Skin of body (tissue), 1 donor: ENCODE measurements at regions not wholly inside any gene's neighbourhood (a gene's known extent, or its start where the extent isn't known, plus 50 kb on each side); places are given as distances from the start of the nearest gene placed in this dataset.

Source experiments
- DNase-seq: peaks from one replicate; lab custom pipeline; 2025; lab: John Stamatoyannopoulos, UW

DNA sequence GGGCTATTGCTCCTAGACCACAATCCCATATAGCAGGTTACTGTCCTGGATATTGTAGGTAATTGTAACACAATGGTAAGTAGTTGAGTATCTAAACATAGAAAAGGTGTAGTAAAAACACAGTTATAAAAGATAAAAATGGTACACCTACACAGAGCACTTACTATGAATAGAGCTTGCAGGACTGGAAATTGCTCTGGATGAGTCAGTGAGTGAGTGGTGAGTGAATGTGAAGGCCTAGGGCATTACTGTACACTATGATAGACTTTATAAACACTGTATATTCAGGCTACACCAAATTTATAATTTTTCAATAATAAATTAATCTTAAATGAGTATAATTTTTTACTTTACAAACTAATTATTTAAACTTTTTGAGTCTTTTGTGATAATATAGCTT is 425.7 kb downstream of the PABPC4L start:
- DNase-seq: no peak

DNA sequence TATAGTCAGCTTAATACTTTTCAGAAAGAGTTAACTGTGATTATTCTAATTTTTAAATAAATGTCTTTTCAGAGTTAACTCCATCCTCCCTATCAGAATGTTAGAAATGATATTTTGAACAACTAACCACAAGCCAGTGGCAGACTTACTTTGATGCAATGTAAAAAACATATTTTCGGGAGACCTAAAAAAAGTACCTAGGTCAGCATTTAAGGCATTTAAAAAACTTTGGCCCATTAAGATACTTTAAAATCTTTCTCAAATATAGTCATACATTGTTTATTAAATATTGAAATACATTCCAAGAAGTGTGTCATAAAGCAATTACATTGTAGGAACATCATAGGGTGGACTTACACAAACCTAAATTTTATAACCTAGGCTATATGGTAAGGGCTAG is 426.1 kb downstream of the PABPC4L start:
- no peak for DNase-seq

DNA sequence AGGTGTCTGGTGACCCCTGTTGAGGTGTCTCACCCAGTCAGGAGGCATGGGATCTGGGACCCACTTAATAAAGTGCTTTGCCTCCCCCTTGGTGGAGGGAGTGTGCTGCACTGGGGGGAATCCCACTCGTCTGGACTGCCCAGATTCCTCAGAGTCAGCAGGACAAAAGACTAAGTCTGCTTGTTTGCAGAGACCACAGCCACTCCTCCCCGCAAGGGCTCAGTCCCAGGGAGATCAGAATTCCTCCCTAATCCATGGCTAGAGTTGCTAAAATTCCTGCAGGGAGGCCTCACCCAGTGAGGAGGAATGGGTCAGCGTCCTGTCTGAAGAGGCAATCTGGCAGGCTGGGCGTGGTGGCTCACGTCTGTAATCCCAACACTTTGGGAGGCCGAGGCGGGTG is 442.2 kb downstream of the PABPC4L start:
- DNase-seq: no peak

DNA sequence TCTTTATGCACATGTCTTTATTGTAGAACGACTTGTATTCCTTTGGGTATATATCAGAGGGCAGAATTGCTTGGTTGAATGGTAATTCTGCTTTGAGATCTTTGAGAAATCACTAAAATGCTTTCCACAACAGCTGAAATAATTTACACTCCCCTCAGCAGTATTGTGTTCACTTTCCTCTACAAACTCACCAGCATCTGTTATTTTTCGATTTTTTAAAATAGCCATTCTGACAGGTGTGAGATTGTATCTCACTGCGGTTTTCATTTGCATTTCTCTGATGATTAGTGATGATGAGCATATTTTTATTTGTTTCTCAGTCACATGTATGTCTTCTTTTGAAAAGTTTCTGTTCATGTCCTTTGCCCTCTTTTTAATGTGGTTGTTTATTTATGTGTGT is 459.8 kb downstream of the PABPC4L start:
- no peak for DNase-seq

DNA sequence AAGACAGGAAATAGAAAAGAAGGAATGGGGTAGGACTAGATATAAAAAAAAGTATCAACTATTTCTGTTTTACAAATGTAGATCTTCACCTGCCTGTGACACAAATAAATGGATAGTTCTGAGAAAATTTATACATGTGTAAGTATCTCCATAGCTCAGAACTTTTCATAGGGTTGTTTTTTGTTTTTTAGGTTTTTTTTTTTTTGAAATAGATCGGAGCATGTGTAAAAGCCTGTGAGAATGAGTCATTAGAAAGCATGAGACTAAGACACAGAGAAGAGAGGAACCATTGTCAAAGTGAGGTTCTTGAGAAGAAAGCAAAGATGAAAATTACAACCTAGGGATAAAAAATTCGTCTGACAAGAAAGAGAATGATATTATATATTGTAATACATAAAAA is 481.6 kb downstream of the PABPC4L start:
- no peak for DNase-seq

DNA sequence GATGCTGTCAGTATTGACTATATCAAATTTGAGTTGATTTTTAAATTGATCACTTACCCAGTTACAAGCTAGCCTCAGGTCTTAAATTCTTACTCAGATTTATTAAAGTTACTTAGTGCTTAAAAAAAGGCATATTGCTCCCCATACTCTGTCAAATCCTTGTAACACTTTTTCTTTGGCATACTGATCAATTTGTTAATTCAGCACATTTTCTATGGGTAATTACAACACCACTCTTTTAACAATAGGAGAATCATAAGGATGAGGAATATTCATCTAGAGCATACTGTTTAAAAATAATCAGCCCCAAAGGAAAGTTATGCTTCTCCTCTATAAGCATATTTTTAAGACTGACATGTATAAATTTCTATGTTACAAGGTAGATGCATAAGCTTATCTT is 482.5 kb downstream of the PABPC4L start:
- DNase-seq: no peak

DNA sequence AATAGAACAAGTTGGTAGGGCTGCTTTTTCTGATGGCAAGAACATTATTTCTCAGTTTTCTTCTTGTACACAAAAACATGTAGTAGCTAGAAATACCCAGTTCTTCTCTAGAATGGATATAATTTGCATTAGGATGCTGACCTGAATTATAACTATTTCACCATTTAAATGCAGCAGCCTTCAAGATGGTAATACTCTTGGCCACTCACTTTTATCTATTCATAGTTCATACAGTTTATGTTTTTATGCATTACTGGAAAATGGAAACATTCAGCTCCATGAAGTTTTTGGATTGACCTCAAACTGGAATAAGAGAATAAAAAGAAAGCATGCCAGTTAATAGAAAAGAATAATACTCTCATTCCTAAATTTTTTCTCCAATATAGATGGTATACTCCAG is 487.4 kb downstream of the PABPC4L start:
- no peak for DNase-seq

DNA sequence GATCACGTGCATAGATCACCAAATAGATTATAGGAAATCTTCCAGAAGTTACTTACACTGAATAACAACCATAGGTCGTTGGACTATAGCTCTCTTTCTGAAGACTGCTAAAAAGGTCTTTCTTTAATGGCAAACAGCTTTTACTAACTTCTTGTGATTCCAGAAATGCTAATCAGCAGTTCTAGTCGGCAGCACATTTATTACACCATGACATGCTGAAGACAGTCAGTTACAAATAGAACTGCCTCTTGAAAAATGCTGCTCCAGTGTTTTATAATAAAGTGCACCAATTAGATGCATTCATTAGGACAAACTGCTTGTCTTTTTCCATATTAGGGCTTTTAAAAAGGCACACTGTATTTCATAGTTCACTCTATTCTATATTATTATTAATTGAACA is 488.2 kb downstream of the PABPC4L start:
- DNase-seq: no peak

DNA sequence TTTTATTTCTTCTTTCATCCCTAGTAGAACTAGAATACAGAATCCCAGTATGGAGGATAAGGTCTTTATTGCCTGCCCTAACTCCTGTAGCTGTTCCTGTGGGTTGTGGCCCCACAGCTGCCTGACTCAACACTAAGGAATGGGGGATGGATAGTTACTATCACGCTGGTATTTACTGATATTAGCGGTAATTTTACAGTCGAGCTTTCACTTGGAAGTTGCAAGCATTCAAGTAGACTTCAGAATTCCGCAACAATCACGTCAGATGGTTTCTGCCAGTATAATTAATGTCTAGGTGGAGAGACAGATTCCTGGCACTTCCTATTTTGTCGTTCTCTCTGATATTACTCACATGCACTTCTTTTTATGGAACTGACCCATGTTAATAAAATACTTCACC is 489.8 kb downstream of the PABPC4L start:
- no peak for DNase-seq

DNA sequence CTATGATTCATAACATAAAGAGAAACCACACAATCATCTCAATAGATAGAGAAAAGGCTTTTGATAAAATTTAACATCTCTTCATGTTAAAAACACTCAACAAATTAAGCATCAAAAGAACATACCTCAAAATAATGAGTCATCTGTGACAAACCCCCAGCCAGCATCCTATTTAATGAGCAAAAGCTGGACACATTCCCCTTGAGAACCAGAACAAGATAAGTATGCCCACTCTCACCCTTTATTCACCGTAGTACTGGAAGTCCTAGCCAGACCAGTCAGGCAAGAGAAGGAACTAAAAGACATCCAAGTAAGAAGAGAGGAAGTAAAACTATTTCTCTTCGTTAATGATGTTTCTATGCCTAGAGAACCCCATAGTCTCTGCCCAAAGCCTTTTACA is 507.2 kb downstream of the PABPC4L start:
- no peak for DNase-seq

DNA sequence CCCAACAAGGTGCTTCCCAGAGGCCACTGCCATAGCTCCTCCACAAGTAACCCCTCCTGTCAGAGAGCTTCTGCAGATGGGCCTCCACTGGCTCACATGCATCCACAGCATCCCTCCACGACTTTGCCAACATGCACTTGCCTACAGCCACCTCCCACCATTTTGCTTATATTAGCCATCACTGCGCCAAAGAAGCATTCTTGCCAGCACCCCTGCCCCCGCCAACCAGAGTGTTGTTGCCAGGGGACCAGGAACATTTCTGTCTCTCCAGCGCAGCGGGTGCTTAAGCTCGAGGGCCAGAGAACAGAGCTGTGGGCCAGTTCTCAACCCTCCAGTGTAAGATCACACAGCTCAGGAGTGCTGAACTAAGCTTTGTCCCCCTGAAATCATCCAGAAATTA is 517.6 kb downstream of the PABPC4L start:
- no peak for DNase-seq

DNA sequence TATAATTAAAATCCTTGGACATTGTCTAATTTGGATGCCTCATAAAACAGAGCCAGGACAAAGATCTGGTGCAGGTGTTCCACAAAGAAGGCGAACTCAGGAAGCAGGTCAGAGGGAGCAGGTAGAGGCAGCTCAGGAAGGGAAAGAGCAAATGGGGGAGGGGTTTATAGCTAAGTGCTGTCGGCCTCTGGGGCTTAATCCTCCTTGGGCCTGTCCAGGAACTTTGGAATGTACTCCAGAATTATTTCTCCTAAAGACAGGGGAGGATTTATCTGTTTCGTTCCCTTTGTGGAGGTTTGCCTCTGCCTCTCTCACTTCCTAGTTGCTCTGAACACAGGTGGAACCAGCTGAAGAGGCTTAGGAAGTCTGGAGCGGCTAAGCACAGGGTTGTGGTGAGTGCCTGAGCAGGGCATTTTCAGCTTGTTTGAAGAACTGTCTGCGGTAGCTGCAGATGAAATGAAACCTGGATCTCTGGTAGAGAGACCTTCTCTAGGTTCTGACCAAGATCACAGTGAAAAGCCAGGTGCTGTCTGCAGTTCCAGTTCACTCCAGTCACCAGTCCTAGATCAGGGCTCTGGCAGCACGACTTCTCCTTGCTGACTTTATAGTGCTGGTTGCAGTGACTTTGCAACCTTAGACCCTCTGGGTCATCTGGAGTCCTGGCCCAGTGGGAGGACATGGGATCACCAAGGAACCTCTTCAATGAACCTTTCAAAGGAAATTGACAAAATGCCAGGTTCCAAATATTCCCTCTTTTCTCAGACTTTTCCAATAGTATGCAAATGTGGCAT is 519.2 kb downstream of the PCDH10 start:
- DNase-seq: no peak

DNA sequence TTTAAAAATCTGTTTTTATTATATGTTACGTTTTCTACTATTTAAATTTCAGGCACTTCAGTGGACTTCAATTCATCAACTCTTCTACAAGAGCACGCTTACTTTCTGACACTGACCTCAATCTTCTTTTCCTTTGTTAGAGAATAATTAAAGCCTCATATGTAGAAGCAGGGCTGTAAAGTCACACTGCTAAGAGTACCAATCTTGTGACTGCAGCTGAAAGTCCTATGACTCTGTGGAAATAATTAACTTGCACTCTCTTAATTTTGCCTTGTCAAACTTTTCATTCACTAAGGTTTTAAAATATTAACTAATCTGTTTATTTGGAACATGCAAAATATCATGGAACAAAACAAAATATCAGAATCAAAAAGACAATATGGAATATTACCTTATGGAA is 498.1 kb downstream of the PCDH10 start:
- no peak for DNase-seq

DNA sequence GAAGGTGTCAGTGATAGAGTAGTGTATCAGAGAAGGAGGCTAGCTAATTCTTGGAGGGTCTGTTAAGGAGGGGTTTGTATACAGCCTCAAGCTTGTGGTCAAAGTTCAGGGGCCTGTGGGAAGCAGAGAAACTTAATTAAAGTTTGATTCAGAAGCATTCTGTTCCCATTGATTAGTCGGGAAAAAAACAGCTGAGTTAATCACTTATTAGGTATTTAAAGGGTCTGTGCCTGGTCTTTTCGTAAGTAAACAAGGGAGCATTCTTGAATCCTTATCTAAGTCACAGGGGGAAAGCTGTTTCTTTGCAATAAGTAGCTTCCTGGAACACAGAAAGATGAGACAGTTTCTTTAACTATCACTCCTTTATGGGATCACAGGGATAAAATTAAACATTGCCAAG is 492.1 kb downstream of the PCDH10 start:
- no peak for DNase-seq

DNA sequence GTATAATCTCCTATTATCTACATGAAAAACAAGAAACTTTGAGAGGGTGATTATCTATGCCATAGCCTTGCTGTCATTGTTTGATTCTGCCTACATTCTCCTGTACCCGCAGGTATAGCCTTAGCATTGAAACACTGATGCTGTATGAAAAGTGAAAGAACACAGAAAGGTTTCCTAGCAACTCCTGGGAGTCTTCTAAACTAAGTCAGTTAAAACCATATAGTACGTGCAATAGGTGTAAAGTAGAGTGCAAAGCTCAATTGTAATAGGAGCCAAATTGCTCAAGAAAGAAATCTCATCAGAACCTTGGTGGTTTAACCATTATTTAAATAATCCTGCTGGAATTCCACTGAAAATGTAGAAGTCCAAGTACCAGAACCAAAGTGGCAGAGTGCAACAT is 489.7 kb downstream of the PCDH10 start:
- DNase-seq: no peak

DNA sequence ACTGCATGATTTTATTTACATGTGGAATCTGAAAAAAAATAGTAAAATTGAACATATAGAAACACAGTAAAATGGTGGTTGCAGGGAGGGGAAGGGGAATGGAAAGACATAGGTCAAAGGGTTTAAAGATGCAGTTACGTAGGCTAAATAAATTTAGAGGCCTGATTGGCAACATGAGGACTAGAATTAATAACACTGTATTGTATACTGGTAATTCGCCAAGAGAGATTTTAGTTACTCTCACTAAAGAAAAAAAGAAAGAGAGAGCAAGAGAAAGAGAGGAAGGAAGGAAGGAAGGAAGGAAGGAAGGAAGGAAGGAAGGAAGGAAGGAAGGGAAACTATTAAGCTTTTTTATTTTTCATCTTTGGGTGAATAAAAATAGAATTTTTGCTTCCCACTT is 488.1 kb downstream of the PCDH10 start:
- DNase-seq: no peak

DNA sequence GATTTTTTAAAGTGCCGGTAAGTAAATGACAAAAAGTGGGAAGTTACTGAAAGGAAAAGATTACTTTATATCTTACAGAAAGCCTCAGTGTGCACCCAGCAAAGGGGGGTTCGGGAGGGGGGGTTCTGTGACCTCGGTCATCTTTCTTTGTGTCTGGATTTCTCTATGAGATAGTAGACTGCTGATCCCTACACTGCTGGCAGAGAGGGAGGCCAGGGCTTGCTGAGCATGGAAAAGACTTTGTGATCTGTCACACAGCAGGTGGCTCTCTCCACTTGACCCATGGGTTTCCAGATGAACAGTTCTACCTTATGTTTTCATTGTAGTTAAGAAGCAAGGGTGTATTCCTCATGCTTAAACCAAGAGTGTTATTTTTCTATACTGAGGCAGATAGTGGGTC is 475.6 kb downstream of the PCDH10 start:
- no peak for DNase-seq

DNA sequence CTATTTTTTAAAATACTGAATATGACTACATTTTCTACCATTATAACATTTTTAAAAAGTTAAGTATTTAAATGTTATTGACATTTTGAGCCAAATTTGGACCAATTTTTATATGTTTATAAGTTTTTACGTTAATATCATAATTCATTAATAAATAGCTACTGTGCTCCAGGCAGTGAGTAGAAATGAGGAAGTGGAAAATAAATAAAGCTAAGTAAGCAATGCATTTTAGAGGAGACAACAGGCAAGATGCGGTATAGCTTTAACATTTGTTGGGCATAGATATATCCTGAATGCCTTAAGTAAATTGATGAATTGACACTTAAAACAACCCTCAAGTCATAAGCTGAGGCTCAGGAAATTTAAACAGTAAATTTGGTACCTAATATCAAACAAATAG is 474.8 kb downstream of the PCDH10 start:
- DNase-seq: no peak

DNA sequence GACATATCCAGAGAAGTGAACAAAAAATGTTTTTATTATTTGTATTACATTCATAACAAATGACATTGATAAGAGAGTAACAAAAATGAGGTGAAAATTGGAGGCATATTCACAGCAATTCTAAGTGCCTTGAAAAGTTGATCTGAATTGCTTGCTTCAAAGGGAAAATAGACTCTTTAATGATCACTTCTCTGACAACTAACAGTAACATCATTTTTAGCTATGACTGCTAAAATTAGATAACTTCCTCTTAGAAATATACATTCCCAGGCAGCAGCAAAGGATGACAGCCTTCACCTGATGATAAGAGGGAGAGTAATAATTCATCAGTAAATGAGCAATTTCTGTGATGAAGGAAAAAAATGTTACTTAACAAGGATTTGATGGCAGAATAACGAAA is 472.5 kb downstream of the PCDH10 start:
- DNase-seq: no peak

DNA sequence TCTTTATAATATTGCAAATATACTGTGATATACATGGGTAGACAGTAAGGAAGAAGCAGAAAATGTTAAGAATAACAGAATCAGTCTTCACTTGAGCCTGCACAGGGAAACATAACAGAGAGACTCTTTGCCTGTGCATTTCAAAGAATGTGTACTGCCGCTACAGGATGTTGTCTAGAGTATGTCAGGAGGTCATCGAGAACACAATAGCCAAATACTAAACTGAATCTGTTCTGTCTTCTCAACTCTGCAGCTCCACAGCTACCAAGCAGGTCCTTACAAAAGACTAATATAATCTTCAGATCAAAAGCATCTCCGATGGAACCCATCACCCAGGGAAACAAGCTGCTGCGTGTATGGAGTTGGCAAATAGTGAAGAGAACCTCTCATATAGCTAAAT is 471.5 kb downstream of the PCDH10 start:
- no peak for DNase-seq

DNA sequence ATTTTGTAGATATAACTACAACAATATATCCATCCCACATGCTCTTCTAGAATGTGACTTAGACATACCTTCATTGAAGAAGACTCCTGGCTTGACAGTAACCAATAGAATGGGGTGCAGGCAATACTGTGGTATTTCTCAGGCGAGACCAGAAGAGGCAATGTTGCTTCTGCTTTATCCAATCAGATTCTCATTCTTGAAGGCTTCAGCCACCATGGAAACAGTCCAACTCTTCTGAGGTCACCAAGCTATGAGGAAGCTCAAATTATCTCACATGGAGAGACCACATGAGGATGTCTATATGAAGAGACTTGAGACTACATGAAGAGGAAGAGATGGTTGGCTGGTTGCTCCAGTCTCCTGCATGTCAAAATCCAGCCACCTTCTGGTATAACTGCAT is 469.9 kb downstream of the PCDH10 start:
- DNase-seq: no peak

DNA sequence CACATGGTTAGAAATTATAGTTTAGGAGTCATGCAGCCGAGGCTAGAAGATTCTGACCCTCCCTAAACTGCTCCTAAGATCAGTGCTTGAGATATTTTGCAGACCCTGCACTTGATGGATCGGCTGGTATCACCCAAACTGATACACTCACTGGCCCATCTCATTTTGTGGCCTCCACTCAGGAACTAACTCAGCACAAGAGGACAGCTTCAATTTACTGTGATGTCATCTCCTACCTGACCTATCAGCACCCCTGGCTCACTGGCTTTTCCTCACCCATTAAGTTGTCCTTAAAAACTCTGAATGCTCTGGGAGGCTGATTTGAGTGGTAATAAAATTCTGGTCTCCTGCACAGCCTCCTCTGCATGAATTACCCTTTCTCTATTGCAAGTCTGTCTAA is 450.9 kb downstream of the PCDH10 start:
- no peak for DNase-seq

DNA sequence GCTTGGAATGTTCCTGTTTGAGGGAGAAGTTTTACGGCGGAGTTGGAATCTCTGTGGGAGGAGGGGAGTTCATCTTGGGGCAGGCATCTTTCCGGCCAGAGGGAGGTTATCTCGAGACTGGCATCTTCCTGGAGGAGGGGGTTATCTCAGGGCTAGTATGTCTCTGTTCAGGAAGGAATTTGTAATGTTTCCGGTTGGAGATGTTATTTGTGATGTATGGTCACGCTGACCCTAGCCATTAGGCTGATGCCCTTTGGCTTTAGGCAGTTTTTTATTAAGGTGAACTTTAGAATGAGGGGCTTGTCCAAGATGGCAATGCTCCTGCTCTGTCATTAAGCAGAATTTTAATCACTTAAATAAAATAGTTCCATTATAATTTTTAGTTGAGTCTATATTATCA is 449.7 kb downstream of the PCDH10 start:
- DNase-seq: no peak

DNA sequence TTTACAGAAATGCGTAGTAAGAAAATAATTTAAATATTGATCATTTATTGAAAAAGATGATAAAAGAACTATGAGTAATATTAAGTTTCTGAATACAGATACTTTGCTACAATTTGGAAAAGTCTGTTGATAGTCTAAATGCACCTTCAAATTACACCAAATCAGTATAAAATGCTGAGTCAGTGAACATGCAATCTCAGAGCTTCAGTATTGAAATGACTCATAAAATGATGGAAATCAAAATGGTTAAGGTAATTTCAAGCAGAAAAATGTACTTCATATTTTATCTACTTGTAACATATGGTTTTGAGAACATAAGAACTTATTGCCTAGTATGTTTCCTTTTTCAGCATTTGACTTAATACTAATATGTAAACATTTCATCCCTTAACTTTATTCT is 448.2 kb downstream of the PCDH10 start:
- DNase-seq: no peak
